HL-60 (cell line): ENCODE measurements at regions not wholly inside any gene's neighbourhood (a gene's known extent, or its start where the extent isn't known, plus 50 kb on each side); places are given as distances from the start of the nearest gene placed in this dataset.

Source experiments
- POLR2AphosphoS5 ChIP-seq: IDR thresholded peaks from 2 replicates; pipeline ENCODE4 v1.6.1; 2012; ENCODE audit warnings: low read depth
- TF ChIP-seq, protein P1 (sequence below): IDR thresholded peaks from one replicate; pipeline ENCODE4 v1.5.1; 2011; ENCODE audit warnings: low read length, control low read depth, inconsistent platforms; ENCODE audit not compliant: insufficient read depth
- TF ChIP-seq, protein P2 (sequence below): IDR thresholded peaks from 2 replicates; pipeline ENCODE4 v1.6.1; 2012; ENCODE audit warnings: low read depth; ENCODE audit not compliant: insufficient replicate concordance

DNA sequence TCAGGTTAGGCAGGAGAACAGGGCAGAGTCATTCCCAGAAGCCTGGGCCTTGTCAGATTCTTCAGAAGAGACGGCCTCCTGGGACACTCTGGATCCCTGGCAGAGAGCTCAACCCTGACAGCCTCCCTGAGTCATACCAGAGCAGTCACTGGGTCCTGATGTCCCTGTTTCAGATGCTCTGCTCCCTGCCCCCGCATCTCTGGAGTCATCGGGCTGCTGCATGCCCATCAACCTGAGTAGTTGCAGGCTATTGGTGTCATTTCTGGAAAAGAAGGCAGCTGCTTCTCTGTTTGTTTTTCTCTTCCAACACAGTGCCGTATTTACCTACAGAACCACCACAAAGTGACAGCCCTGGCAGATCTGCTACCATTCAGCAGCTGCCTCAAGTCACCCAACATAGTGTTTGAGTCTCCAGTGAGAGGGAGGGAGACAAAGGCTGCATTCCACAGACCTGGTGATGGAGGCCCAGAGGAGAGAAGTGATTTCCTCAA lies 145.1 kb downstream of the B3GNT2 start:
- TF ChIP-seq, protein P1, sequence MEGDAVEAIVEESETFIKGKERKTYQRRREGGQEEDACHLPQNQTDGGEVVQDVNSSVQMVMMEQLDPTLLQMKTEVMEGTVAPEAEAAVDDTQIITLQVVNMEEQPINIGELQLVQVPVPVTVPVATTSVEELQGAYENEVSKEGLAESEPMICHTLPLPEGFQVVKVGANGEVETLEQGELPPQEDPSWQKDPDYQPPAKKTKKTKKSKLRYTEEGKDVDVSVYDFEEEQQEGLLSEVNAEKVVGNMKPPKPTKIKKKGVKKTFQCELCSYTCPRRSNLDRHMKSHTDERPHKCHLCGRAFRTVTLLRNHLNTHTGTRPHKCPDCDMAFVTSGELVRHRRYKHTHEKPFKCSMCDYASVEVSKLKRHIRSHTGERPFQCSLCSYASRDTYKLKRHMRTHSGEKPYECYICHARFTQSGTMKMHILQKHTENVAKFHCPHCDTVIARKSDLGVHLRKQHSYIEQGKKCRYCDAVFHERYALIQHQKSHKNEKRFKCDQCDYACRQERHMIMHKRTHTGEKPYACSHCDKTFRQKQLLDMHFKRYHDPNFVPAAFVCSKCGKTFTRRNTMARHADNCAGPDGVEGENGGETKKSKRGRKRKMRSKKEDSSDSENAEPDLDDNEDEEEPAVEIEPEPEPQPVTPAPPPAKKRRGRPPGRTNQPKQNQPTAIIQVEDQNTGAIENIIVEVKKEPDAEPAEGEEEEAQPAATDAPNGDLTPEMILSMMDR = no peak
- TF ChIP-seq, protein P2, sequence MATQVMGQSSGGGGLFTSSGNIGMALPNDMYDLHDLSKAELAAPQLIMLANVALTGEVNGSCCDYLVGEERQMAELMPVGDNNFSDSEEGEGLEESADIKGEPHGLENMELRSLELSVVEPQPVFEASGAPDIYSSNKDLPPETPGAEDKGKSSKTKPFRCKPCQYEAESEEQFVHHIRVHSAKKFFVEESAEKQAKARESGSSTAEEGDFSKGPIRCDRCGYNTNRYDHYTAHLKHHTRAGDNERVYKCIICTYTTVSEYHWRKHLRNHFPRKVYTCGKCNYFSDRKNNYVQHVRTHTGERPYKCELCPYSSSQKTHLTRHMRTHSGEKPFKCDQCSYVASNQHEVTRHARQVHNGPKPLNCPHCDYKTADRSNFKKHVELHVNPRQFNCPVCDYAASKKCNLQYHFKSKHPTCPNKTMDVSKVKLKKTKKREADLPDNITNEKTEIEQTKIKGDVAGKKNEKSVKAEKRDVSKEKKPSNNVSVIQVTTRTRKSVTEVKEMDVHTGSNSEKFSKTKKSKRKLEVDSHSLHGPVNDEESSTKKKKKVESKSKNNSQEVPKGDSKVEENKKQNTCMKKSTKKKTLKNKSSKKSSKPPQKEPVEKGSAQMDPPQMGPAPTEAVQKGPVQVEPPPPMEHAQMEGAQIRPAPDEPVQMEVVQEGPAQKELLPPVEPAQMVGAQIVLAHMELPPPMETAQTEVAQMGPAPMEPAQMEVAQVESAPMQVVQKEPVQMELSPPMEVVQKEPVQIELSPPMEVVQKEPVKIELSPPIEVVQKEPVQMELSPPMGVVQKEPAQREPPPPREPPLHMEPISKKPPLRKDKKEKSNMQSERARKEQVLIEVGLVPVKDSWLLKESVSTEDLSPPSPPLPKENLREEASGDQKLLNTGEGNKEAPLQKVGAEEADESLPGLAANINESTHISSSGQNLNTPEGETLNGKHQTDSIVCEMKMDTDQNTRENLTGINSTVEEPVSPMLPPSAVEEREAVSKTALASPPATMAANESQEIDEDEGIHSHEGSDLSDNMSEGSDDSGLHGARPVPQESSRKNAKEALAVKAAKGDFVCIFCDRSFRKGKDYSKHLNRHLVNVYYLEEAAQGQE = no peak
- no peak for TF ChIP-seq POLR2AphosphoS5
